GM19467 (cell line): ENCODE measurements at regions not wholly inside any gene's neighbourhood (a gene's known extent, or its start where the extent isn't known, plus 50 kb on each side); places are given as distances from the start of the nearest gene placed in this dataset.
"Not testable (repeated sequence)": the region's sequence is repeated elsewhere in the genome, so short reads cannot be mapped to it uniquely, and the experiment has no call there.

Experiments
- ATAC-seq: cut with Tn5 transposase; IDR thresholded peaks from one replicate; pipeline ENCODE4 v1.9.1; 2021; ENCODE audit warnings: mild to moderate bottlenecking, moderate library complexity; ENCODE audit not compliant: unreplicated experiment

- ATAC-seq, result no peak
Observed at GRCh38 chr5:86129009-86129408, 488.7 kb upstream of the COX7C start.

- no peak for ATAC-seq
Observed at GRCh38 chr5:86137297-86137696, 480.4 kb upstream of the COX7C start.

GRCh38 chr5:86143837-86144236 is 473.9 kb upstream of the COX7C start:
- ATAC-seq, result no peak

- ATAC-seq, result no peak
Observed at GRCh38 chr5:86152988-86153560, 464.7 kb upstream of the COX7C start.

DNA sequence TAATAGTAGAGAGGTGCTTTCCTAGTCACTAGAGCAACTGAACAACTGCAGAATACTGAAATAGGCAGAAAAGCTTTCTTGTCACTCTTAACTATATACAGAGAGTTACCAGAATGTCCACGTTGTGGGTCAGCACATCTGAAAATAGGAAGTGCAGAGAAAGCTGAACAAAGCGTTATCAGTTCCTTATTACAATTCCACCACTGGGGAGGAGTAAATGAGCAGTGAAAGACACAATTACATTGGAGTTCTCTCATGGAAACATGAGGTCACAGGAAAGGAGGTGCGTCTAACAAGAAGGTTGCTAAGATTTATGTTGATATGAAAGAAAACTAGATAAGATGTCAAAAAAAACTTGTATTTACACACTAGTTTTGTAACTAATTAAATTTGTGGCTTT is 461.9 kb upstream of the COX7C start:
- ATAC-seq, result no peak

- no peak for ATAC-seq
Observed at GRCh38 chr5:86170194-86170593, 447.5 kb upstream of the COX7C start.

DNA sequence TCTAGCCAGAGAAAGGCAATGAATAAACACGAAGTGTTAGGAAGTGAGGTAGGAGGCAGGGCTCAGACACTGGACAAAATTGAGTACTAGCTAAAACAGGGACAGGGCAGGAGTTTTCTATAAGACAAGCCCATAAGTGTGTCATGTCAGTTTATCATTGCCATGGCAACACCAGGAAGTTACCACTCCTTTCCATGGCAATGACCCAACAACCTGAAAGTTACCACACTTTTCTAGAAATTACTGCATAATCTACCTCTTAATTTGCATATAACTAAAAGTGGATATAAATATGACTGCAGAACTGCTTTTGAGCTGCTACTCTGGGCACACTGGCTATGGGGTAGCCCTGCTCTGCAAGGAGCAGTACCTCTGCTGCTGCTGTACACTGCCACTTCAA is 442.5 kb upstream of the COX7C start:
- peak; percentile 73 for ATAC-seq

GRCh38 chr5:86199287-86199686 is 418.5 kb upstream of the COX7C start:
- ATAC-seq, result no peak

DNA sequence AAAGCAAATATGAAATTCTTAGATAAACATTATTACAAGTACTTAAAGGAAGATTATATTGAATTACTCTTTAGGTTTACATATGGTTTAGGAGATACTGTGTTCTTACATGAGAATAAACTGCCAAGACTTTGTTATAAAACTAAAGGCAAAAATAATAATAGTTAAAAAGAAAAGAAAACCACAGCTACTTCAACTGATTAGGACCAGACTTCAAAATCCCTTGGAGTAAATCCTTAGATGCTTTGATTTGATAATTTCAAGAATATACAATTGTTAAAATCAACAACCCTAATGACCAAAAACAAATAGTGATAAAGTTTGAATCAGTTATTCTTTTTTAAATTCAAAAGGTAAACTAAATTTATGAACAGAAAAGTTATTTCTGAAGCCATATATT is 389.6 kb upstream of the COX7C start:
- ATAC-seq, result no peak

- no peak for ATAC-seq
Observed at GRCh38 chr5:86232246-86232645, 385.5 kb upstream of the COX7C start.

GRCh38 chr5:86244153-86244552 is 373.6 kb upstream of the COX7C start:
- no peak for ATAC-seq

GRCh38 chr5:86257871-86258270 is 359.9 kb upstream of the COX7C start:
- ATAC-seq, result no peak

GRCh38 chr5:86284400-86285190 is 333.1 kb upstream of the COX7C start:
- ATAC-seq, result not testable (repeated sequence)

DNA sequence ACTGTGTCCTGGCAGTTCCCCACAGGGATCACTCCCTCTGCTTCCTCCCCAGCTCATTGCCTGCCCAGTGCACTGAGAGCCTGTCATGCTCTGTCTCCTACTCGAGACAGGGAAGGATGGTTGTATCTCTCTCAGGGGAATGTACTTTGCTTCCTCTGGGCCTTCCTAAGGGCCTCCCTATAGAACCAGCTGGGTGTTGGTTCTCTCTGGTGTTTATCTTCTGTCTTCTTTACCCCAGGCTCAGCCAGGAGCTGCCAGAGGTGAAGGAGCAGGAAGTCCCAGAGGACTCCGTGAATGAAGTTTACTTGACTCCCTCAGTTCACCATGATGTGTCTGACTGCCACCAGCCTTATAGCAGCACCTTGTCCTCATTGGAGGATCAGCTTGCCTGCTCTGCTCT is 330.3 kb upstream of the COX7C start:
- not testable (repeated sequence) for ATAC-seq

DNA sequence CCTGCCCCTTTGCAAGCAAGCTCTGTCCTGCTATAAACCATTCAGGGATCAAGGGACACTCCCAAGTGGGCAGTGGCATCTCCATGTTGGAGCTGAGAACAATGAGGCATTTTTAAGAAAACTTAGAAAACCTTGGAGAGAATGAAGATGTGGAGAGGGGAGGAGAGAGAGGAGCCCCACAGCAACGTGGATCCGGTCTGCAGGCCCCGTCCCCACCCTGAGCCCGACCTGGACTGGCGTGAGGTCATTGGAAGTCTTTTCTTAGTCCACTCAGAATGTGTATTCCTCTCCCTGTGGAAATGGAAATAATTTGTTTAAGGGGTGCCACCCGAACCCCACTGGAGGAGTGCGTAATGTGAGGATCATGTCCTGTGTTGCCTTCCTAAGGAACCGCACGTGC is 328.0 kb upstream of the COX7C start:
- not testable (repeated sequence) for ATAC-seq

- ATAC-seq, result not testable (repeated sequence)
Observed at GRCh38 chr5:86292811-86293210, 324.9 kb upstream of the COX7C start.

- ATAC-seq, result not testable (repeated sequence)
Observed at GRCh38 chr5:86302643-86303042, 315.1 kb upstream of the COX7C start.

GRCh38 chr5:86305050-86305449 is 312.7 kb upstream of the COX7C start:
- ATAC-seq, result peak; percentile 57

DNA sequence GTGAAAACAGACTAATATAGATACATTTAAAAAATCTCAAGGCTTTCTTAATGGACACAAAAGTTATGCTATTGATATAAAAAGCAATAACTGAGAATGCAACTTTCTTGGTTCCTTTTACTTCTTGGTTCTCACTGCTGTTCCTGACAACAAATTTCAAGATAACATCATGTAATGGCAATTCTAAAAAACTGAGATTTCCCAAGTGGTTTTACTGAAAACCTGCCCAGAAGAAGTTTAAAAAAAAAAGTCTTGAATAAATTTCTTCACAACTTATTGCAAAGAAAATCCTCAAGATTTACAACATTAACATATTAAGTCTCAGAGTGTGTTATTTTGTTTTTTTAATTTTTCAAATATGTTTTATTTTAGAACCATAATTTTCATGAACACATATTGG is 302.8 kb upstream of the COX7C start:
- ATAC-seq, result no peak

- no peak for ATAC-seq
Observed at GRCh38 chr5:86320266-86320665, 297.5 kb upstream of the COX7C start.

GRCh38 chr5:86329318-86329717 is 288.4 kb upstream of the COX7C start:
- ATAC-seq, result no peak

DNA sequence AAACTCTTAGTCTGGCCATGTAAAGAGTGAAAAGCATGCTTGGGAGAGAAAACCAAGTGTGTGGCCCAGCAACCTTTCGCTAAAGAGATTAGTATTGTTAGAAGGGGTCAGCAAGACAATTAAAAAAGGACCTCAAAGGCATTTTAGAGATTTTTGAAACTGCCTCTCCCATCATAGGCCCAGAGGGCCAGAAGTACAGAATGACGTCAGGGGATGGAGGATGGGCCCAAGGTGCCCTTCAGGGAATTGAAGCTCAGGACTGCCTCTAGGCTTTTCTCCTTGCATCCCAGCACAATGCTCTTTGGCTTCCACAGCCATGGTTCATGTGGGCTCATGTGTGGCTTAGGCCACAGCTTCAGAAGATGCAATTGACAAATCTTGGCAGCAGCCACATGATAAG is 287.0 kb upstream of the COX7C start:
- no peak for ATAC-seq

DNA sequence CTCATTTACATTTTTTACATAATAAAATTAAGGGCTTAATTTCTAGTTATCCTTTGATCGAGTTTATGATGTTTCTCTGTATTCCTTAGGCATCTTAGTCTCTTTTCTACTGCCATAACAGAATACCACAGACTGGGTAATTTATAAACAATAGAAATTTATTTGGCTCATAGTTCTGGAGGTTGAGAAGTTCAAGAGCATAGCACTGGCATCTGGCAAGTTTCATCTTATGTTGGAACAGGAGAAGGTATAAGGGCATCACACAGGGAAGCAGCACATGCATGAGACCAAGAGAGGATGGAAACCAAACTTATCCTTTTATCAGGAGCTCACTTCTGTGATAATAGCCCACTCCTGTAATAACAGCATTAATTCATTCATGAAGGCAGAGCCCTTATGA is 284.9 kb upstream of the COX7C start:
- no peak for ATAC-seq
